CD4-positive, alpha-beta memory T cell (primary cell): ENCODE measurements at regions not wholly inside any gene's neighbourhood (a gene's known extent, or its start where the extent isn't known, plus 50 kb on each side); places are given as distances from the start of the nearest gene placed in this dataset.

Experiments used
- CTCF ChIA-PET: fragments of 350-600 bp; sonication (Branson Sonifier 250); formaldehyde crosslinking; loops from one replicate; lab custom pipeline; 2021; ENCODE audit warnings: inconsistent platforms; ENCODE audit not compliant: partially characterized antibody; lab: Charles Lee
- POLR2A ChIA-PET: fragments of 350-600 bp; sonication (Branson Sonifier 250); formaldehyde crosslinking; loops from one replicate; lab custom pipeline; 2021; ENCODE audit not compliant: partially characterized antibody; lab: Charles Lee
- DNase-seq, 5 donors: peaks; one replicate each; pipeline versions ENCODE4 v3.0.0 to v3.0.0-alpha.2; 2020 to 2022; ENCODE audit warnings: mixed read lengths in 1 of 5
- H3K27ac ChIP-seq: one replicate; pipeline ENCODE4 v1.7.0; 2013; ENCODE audit warnings: low read depth, low read length
- H3K27me3 ChIP-seq: 2 replicates; pipeline ENCODE4 v1.7.0; 2013; ENCODE audit warnings: mild to moderate bottlenecking, low read length, moderate library complexity; ENCODE audit not compliant: insufficient read depth
- H3K36me3 ChIP-seq: 2 replicates; pipeline ENCODE4 v1.7.0; 2013; ENCODE audit warnings: mild to moderate bottlenecking, low read length, moderate library complexity; ENCODE audit not compliant: insufficient read depth
- H3K4me1 ChIP-seq: 2 replicates; pipeline ENCODE4 v1.7.0; 2013; ENCODE audit warnings: mild to moderate bottlenecking, low read length, moderate library complexity; ENCODE audit not compliant: insufficient read depth
- H3K4me3 ChIP-seq, 2 donors: one replicate each; pipeline ENCODE4 v1.7.0; 2013; ENCODE audit warnings: low read length in 2 of 2, mild to moderate bottlenecking in 1 of 2
- H3K9me3 ChIP-seq, 2 donors: one replicate each; pipeline ENCODE4 v1.7.0; 2013; ENCODE audit warnings: low read length in 2 of 2, control low read depth in 1 of 2; ENCODE audit not compliant: control insufficient read depth in 1 of 2
- H3K27ac Mint-ChIP-seq, 7 donors: one replicate each; pipeline ENCODE4 v1.8.0; 2020 to 2021; ENCODE audit warnings: mixed read lengths in 7 of 7, mild to moderate bottlenecking in 6 of 7, inconsistent platforms in 3 of 7, moderate library complexity in 3 of 7
- H3K27me3 Mint-ChIP-seq, 2 donors: one replicate each; pipeline ENCODE4 v1.8.0; 2020 to 2021; ENCODE audit warnings: mixed read lengths in 2 of 2
- H3K36me3 Mint-ChIP-seq, 2 donors: one replicate each; pipeline ENCODE4 v1.8.0; 2020 to 2021; ENCODE audit warnings: mixed read lengths in 2 of 2, inconsistent platforms in 1 of 2, mild to moderate bottlenecking in 1 of 2
- H3K4me1 Mint-ChIP-seq, 4 donors: one replicate each; pipeline ENCODE4 v1.8.0; 2020 to 2021; ENCODE audit warnings: mixed read lengths in 4 of 4, mild to moderate bottlenecking in 1 of 4
- H3K4me3 Mint-ChIP-seq, 8 donors: one replicate each; pipeline ENCODE4 v1.8.0; 2020 to 2021; ENCODE audit warnings: mixed read lengths in 8 of 8, mild to moderate bottlenecking in 7 of 8, moderate library complexity in 6 of 8, inconsistent platforms in 3 of 8
- H3K9me3 Mint-ChIP-seq, 8 donors: one replicate each; pipeline ENCODE4 v1.8.0; 2020 to 2021; ENCODE audit warnings: mixed read lengths in 8 of 8, mild to moderate bottlenecking in 5 of 8, inconsistent platforms in 3 of 8, moderate library complexity in 1 of 8
- intact Hi-C: fragments of 100-400 bp; cut with micrococcal nuclease; formaldehyde crosslinking; loops from one replicate; pipeline ENCODE4 v1.15.1; 2023

DNA sequence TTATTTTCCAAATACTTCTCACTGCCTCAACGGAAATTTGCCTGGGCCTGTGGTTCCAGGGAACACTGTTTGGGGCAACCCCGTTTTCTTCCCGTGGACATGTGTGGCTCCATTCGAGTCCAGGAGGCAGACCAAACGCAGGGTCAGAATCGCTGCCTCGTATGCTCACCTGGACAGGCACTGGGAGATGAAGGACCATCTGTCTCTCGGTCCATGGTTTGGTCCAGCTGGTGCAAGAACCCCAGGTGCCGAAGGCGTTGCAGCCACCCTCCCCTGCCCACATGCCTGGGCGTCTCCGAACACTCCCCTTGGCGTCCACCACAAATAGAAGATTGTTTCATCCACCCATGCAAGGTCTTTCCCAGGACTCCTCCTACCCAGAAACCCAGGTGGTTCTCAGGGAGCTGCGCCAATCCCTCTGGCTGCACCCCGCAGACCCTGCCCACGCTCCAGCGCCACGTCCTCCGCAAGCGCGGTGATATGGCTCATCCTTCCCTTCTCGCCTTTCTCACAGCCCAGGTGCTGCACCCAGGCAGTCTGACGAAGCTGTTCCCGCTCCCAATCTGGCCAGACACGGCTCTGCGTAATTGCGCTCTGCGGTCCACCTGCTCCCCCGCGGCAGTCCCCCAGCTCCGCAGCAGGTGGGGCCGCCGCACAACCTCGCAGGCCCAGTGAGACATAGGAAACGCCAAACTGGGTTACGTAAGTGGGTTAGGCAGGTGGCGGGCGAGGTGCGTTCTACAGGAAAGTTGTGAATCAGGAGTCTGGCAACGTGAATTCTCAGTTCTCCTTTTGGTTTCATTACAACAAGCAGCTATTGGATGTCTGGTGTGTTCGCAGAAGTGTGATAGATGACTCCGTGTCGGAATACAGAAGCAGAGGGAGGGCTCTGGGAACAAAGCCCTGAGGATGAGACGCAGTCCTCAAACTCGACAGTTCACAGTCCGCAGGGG, 146.2 kb upstream of the ECI2 start:
- no peaks in the 10 kb centered on the region for H3K4me1 ChIP-seq
- H3K4me1 Mint-ChIP-seq: peaks cover 1 to 10% (median 5%) of the 10 kb centered on the region in 4 donors
- H3K9me3 Mint-ChIP-seq: peaks cover 0 to 7% (median 0%) of the 10 kb centered on the region in 8 donors
- no peak overlapping the region for H3K4me3 ChIP-seq
- H3K27me3 Mint-ChIP-seq: peaks cover 21% of the 10 kb centered on the region in 2 donors
- ChIA-PET CTCF (no interaction called here), POLR2A (no interaction called here)
- no peak overlapping the region for H3K27ac Mint-ChIP-seq
- intact Hi-C loops: no loop called here
- H3K9me3 ChIP-seq: no peaks in the 10 kb centered on the region
- H3K4me3 Mint-ChIP-seq: peak overlapping the region in 5 of 8 donors; percentile 9 to 55 (median 21)
- no peaks in the 10 kb centered on the region for H3K27me3 ChIP-seq
- H3K36me3 Mint-ChIP-seq: no peaks in the 10 kb centered on the region
- DNase-seq: no peak
- no peaks in the 10 kb centered on the region for H3K36me3 ChIP-seq
- H3K27ac ChIP-seq: no peak overlapping the region

DNA sequence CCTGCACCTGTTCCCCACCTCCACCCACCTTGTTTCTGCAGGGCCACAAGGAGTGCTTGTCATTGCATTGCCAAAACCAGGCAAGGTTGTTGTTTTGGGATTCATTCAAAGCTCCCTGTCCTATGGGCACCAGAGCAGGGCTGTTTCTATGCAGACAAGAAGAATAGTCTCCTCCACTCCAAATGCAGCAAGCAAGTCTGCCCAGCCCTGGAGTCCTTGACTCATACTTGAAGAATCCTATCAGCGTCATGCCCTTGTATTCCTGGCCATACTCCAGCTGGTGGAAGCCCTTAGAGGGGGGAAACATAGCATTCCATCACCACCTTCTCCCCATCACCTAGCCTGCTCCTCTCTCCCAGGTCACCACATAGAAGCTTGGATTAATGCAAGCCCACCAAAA, 145.3 kb upstream of the ECI2 start:
- Mint-ChIP-seq H3K4me1 (peaks cover 1 to 10% (median 5%) of the 10 kb centered on the region in 4 donors), H3K36me3 (no peaks in the 10 kb centered on the region), H3K9me3 (peaks cover 0 to 7% (median 0%) of the 10 kb centered on the region in 8 donors), H3K27me3 (peaks cover 20 to 21% of the 10 kb centered on the region in 2 donors), H3K4me3 (no peak overlapping the region), H3K27ac (no peak overlapping the region)
- Histone ChIP-seq H3K27ac (no peak overlapping the region), H3K4me1 (no peaks in the 10 kb centered on the region), H3K9me3 (no peaks in the 10 kb centered on the region), H3K36me3 (no peaks in the 10 kb centered on the region), H3K27me3 (no peaks in the 10 kb centered on the region), H3K4me3 (no peak overlapping the region)
- DNase-seq: no peak
- CTCF ChIA-PET: no interaction called here
- POLR2A ChIA-PET: no interaction called here
- intact Hi-C loops: no loop called here

DNA sequence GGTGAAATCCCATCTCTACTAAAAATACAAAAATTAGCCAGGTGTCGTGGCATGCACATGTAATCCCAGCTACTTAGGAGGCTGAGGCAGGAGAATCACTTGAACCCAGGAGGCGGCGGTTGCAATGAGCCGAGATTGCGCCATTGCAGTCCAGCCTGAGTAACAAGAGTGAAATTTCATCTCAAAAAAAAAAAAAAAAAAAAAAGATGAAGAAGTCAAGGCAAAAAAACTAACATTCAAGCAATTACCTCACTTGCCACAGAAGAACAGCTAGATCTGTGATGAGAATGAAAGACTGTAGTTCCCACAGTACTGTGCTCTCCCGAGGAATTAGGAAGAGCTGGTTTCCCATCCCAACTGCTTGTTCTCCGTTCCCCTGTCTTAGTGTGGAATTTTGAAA, 144.7 kb upstream of the ECI2 start:
- POLR2A ChIA-PET: no interaction called here
- Mint-ChIP-seq H3K27me3 (peaks cover 20 to 21% of the 10 kb centered on the region in 2 donors), H3K27ac (no peak overlapping the region), H3K9me3 (peaks cover 0 to 7% (median 0%) of the 10 kb centered on the region in 8 donors), H3K36me3 (no peaks in the 10 kb centered on the region), H3K4me1 (peaks cover 1 to 10% (median 5%) of the 10 kb centered on the region in 4 donors), H3K4me3 (no peak overlapping the region)
- Histone ChIP-seq H3K4me1 (no peaks in the 10 kb centered on the region), H3K27ac (no peak overlapping the region), H3K36me3 (no peaks in the 10 kb centered on the region), H3K27me3 (no peaks in the 10 kb centered on the region), H3K9me3 (no peaks in the 10 kb centered on the region), H3K4me3 (no peak overlapping the region)
- no peak for DNase-seq
- intact Hi-C loops: no loop called here
- CTCF ChIA-PET: no interaction called here

DNA sequence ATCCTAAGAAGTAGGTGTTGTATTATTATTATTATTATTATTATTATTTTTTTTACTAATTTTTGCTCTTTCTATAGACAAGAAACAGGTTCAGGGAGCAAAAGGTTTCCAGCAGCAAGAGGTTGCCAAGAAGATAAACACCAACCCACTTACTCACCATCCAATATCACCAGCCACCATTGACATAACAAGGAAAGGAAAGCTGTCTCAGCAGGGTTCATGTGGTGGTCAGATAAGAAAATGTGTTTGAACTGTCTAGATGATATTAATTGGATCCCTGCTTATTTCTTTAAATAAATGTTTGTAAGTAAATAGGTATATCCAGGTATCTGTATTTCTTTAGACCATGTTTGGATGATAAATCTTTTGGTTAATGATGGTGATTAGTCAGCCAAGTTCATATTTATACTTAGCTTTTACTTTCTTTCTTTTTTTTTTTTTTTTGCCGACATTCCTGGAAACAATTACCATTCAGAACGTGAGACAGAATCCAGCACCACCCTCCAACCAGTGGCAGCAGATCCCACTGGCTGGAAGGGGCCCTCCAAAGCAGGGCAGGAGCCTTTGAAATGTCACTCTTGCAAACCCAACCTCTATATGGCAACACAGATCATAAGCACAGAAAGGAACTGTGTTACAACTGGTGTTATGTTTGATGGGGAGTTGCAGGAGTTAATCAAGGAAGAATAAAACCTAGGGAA, 139.2 kb upstream of the ECI2 start:
- Histone ChIP-seq H3K36me3 (no peaks in the 10 kb centered on the region), H3K4me3 (no peak overlapping the region), H3K4me1 (no peaks in the 10 kb centered on the region), H3K27ac (no peak overlapping the region), H3K9me3 (no peaks in the 10 kb centered on the region), H3K27me3 (no peaks in the 10 kb centered on the region)
- Mint-ChIP-seq H3K9me3 (peaks cover 0 to 3% (median 0%) of the 10 kb centered on the region in 8 donors), H3K36me3 (no peaks in the 10 kb centered on the region), H3K27ac (no peak overlapping the region), H3K4me3 (no peak overlapping the region), H3K27me3 (peaks cover 4% of the 10 kb centered on the region in 2 donors), H3K4me1 (no peaks in the 10 kb centered on the region)
- intact Hi-C loops: no loop called here
- DNase-seq: no peak
- ChIA-PET CTCF (no interaction called here), POLR2A (no interaction called here)

DNA sequence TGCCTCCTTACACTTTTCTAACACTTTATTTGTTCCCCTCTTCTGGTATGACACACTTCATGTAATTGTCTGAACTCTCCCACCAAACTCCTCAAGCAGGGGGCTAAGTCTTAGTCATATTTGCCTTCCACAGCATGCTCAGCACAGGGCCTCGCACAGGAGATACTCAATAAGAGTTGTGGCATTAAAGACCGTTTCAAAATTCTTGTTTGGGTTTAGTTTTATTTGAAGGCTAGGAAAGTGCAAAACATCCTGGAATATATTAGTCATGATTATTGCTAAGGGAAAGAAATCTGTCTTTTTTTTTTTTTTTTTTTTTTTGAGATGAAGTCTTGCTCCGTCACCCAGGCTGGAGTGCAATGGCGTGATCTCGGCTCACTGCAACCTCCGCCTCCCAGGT, 137.6 kb upstream of the ECI2 start:
- DNase-seq: no peak
- no peak overlapping the region for H3K27ac Mint-ChIP-seq
- H3K4me3 ChIP-seq: no peak overlapping the region
- no peaks in the 10 kb centered on the region for H3K36me3 Mint-ChIP-seq
- intact Hi-C loops: no loop called here
- H3K36me3 ChIP-seq: no peaks in the 10 kb centered on the region
- peaks cover 4% of the 10 kb centered on the region in 2 donors for H3K27me3 Mint-ChIP-seq
- no peak overlapping the region for H3K27ac ChIP-seq
- H3K4me1 Mint-ChIP-seq: no peaks in the 10 kb centered on the region
- peaks cover 0 to under 1% (median 0%) of the 10 kb centered on the region in 8 donors for H3K9me3 Mint-ChIP-seq
- no peak overlapping the region for H3K4me3 Mint-ChIP-seq
- ChIA-PET CTCF (no interaction called here), POLR2A (no interaction called here)
- no peaks in the 10 kb centered on the region for H3K4me1 ChIP-seq
- no peaks in the 10 kb centered on the region for H3K9me3 ChIP-seq
- no peaks in the 10 kb centered on the region for H3K27me3 ChIP-seq

DNA sequence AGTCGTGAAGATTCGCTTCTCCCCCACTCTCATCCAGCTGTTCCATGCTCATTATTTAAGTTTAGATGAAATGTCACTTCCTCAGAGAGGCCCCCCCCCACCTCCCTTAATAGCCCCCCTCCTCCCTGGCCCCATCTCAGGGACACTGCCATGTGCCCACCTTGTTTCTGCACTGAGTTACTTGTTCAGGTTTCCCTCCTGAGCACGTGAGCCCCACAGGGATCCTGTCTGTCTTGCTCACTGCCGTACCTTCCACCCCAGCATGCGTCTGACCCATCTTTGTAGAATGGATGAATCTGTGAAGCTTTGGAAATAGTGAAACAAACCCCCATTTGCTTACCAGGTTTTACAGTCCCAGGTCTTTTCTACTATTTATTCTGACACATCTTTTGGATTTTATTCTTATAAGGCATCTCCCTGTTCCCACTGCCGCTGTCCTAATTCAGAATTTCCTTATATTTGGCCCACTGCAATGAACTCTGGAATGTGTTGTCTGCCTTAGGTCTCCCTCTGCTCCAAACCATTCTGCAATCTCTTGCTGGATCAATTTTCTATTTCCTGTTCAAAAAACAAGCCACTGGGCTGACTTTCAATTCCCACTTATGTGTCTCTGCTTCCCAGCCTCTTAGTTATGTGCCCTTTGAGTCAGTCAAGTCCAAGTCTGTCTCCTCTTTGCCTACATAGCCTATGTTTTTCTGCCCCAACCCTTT, 136.5 kb upstream of the ECI2 start:
- Mint-ChIP-seq H3K36me3 (no peaks in the 10 kb centered on the region), H3K27me3 (peaks cover 3 to 7% of the 10 kb centered on the region in 2 donors), H3K4me3 (no peak overlapping the region), H3K4me1 (no peaks in the 10 kb centered on the region), H3K27ac (peak overlapping the region in 1 of 7 donors; percentile 43), H3K9me3 (no peaks in the 10 kb centered on the region)
- POLR2A ChIA-PET: no interaction called here
- intact Hi-C loops: no loop called here
- no peaks in the 10 kb centered on the region for H3K27me3 ChIP-seq
- CTCF ChIA-PET: no interaction called here
- no peak overlapping the region for H3K4me3 ChIP-seq
- H3K9me3 ChIP-seq: no peaks in the 10 kb centered on the region
- no peak for DNase-seq
- no peaks in the 10 kb centered on the region for H3K4me1 ChIP-seq
- H3K36me3 ChIP-seq: no peaks in the 10 kb centered on the region
- H3K27ac ChIP-seq: no peak overlapping the region

DNA sequence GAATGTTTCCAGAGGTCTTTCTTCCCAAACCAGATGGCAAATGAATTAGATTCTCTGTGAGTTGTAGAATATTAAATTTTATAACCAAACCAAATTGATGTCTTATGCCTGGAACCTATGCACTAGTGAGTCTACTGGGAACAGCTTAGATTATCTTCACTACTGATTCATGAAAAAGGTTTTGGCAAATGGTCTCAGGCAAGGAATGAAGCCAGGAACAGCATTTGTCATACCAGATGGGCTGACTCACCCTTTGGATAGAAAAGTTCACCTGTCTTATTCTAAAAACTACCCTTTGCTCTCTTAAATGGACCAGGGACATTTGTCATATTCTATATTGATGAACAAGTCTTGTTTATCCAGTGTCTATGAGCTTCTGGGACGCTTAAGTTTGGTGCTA, 135.4 kb upstream of the ECI2 start:
- Histone ChIP-seq H3K36me3 (no peaks in the 10 kb centered on the region), H3K4me1 (no peaks in the 10 kb centered on the region), H3K27me3 (no peaks in the 10 kb centered on the region), H3K9me3 (no peaks in the 10 kb centered on the region), H3K4me3 (no peak overlapping the region), H3K27ac (no peak overlapping the region)
- POLR2A ChIA-PET: no interaction called here
- intact Hi-C loops: no loop called here
- Mint-ChIP-seq H3K27ac (no peak overlapping the region), H3K4me3 (no peak overlapping the region), H3K27me3 (peaks cover 6 to 9% of the 10 kb centered on the region in 2 donors), H3K4me1 (no peaks in the 10 kb centered on the region), H3K9me3 (no peaks in the 10 kb centered on the region), H3K36me3 (no peaks in the 10 kb centered on the region)
- CTCF ChIA-PET: no interaction called here
- DNase-seq: no peak
